WTC11 (cell line): ENCODE measurements at regions not wholly inside any gene's neighbourhood (a gene's known extent, or its start where the extent isn't known, plus 50 kb on each side); places are given as distances from the start of the nearest gene placed in this dataset.

Experiments
- CREB1 ChIP-seq: sonication (generic); formaldehyde crosslinking; IDR thresholded peaks from 2 replicates; pipeline ENCODE4 v1.8.0; 2023; ENCODE audit warnings: mild to moderate bottlenecking, missing genetic modification reagents
- SP1 ChIP-seq: sonication (generic); formaldehyde crosslinking; conservative IDR thresholded peaks from 2 replicates; pipeline ENCODE4 v1.8.1; 2022; ENCODE audit warnings: missing genetic modification reagents
- TF ChIP-seq, protein P1 (sequence below): fragments of 200-600 bp; IDR thresholded peaks from 2 replicates; pipeline ENCODE4 v1.8.0; 2022; ENCODE audit warnings: antibody characterized with exemption
- TF ChIP-seq, protein P2 (sequence below): fragments of 250-450 bp; sonication (Bioruptor Pico); IDR thresholded peaks from 2 replicates; pipeline ENCODE4 v1.8.0; 2021; ENCODE audit warnings: mild to moderate bottlenecking

DNA sequence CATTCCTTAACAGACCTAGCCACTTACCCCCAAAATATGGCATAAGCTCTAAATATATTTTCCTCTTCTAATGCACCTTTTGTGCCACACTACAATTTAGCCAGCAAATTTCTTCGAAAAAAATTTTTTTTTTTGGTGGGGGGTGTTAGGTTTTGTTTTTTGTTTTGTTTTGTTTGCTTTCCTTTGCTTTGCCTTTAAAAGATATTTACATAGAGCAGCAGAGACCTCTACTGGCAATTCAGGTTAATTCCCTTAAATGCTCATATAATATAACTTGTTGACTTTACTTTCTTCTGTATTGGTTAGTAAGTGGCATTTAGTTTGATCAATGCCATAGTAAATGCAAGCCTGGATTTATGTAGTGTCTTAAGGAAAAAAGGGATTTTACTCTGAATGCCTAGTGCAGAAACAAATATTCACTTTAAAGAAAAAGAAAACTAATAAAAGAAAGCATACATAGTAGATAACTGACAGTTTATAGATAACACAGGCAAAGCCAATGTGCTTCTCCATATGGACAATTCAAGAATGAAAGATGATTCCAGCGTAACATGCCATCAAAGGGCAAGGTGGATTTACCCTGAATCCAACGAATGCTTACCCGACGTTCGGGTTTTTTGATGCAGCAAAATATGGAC, 1250.6 kb downstream of the GATA3 start:
- TF ChIP-seq SP1 (CRISPR knock-in tag) = no peak
- TF ChIP-seq, protein P1, sequence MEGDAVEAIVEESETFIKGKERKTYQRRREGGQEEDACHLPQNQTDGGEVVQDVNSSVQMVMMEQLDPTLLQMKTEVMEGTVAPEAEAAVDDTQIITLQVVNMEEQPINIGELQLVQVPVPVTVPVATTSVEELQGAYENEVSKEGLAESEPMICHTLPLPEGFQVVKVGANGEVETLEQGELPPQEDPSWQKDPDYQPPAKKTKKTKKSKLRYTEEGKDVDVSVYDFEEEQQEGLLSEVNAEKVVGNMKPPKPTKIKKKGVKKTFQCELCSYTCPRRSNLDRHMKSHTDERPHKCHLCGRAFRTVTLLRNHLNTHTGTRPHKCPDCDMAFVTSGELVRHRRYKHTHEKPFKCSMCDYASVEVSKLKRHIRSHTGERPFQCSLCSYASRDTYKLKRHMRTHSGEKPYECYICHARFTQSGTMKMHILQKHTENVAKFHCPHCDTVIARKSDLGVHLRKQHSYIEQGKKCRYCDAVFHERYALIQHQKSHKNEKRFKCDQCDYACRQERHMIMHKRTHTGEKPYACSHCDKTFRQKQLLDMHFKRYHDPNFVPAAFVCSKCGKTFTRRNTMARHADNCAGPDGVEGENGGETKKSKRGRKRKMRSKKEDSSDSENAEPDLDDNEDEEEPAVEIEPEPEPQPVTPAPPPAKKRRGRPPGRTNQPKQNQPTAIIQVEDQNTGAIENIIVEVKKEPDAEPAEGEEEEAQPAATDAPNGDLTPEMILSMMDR = no peak
- TF ChIP-seq, protein P2, sequence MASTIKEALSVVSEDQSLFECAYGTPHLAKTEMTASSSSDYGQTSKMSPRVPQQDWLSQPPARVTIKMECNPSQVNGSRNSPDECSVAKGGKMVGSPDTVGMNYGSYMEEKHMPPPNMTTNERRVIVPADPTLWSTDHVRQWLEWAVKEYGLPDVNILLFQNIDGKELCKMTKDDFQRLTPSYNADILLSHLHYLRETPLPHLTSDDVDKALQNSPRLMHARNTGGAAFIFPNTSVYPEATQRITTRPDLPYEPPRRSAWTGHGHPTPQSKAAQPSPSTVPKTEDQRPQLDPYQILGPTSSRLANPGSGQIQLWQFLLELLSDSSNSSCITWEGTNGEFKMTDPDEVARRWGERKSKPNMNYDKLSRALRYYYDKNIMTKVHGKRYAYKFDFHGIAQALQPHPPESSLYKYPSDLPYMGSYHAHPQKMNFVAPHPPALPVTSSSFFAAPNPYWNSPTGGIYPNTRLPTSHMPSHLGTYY (CRISPR knock-in tag) = no peak
- no peak for TF ChIP-seq CREB1 (CRISPR knock-in tag)
